ENCODE measurements at regions not wholly inside any gene's neighbourhood (a gene's known extent, or its start where the extent isn't known, plus 50 kb on each side); places are given as distances from the start of the nearest gene placed in this dataset.

- H3K4me3 ChIP-seq (ENCODE audit: low read depth, low read length) = no peak overlapping the region
- no peak for DNase-seq (ENCODE audit: low read depth)
- TF ChIP-seq MAX (IDR thresholded peaks at IDR 0.05; ENCODE audit: low read depth, low read length) = no peak
- TF ChIP-seq CTCF (IDR thresholded peaks at IDR 0.05; ENCODE audit: low read depth, low read length) = no peak
- no peak for TF ChIP-seq POLR2A (IDR thresholded peaks at IDR 0.05; ENCODE audit: extremely low read depth, insufficient read length)
- no peak for TF ChIP-seq MYC (IDR thresholded peaks at IDR 0.05; ENCODE audit: low read depth, low read length)
Measured at GRCh38 chr12:131418884-131419283, 292.0 kb upstream of the SFSWAP start.

GRCh38 chr12:131420867-131421447 lies 289.9 kb upstream of the SFSWAP start:
- TF ChIP-seq MYC (IDR thresholded peaks at IDR 0.05; ENCODE audit: low read depth, low read length) (no peak), CTCF (IDR thresholded peaks at IDR 0.05; ENCODE audit: low read depth, low read length) (no peak), MAX (IDR thresholded peaks at IDR 0.05; ENCODE audit: low read depth, low read length) (no peak), POLR2A (IDR thresholded peaks at IDR 0.05; ENCODE audit: extremely low read depth, insufficient read length) (no peak)
- no peak overlapping the region for H3K4me3 ChIP-seq (ENCODE audit: low read depth, low read length)
- no peak for DNase-seq (ENCODE audit: low read depth)

- no peak for TF ChIP-seq MYC (IDR thresholded peaks at IDR 0.05; ENCODE audit: low read depth, low read length)
- no peak for TF ChIP-seq POLR2A (IDR thresholded peaks at IDR 0.05; ENCODE audit: extremely low read depth, insufficient read length)
- no peak for TF ChIP-seq MAX (IDR thresholded peaks at IDR 0.05; ENCODE audit: low read depth, low read length)
- TF ChIP-seq CTCF (IDR thresholded peaks at IDR 0.05; ENCODE audit: low read depth, low read length) = no peak
- H3K4me3 ChIP-seq (ENCODE audit: low read depth, low read length) = no peak overlapping the region
- DNase-seq (ENCODE audit: low read depth) = no peak
Measured at GRCh38 chr12:131421509-131422186, 289.2 kb upstream of the SFSWAP start.

- no peak for DNase-seq (ENCODE audit: low read depth)
- H3K4me3 ChIP-seq (ENCODE audit: low read depth, low read length) = no peak overlapping the region
- no peak for TF ChIP-seq MYC (IDR thresholded peaks at IDR 0.05; ENCODE audit: low read depth, low read length)
Measured at GRCh38 chr12:131422187-131422520, 288.7 kb upstream of the SFSWAP start.

GRCh38 chr12:131422744-131423143 lies 288.1 kb upstream of the SFSWAP start:
- TF ChIP-seq POLR2A (IDR thresholded peaks at IDR 0.05; ENCODE audit: extremely low read depth, insufficient read length) (no peak), MYC (IDR thresholded peaks at IDR 0.05; ENCODE audit: low read depth, low read length) (no peak), CTCF (IDR thresholded peaks at IDR 0.05; ENCODE audit: low read depth, low read length) (no peak), MAX (IDR thresholded peaks at IDR 0.05; ENCODE audit: low read depth, low read length) (no peak)
- no peak overlapping the region for H3K4me3 ChIP-seq (ENCODE audit: low read depth, low read length)
- DNase-seq (ENCODE audit: low read depth) = no peak

- no peak for TF ChIP-seq MYC (IDR thresholded peaks at IDR 0.05; ENCODE audit: low read depth, low read length)
- DNase-seq (ENCODE audit: low read depth) = no peak
Measured at GRCh38 chr12:131424270-131424669, 286.6 kb upstream of the SFSWAP start.

More at GRCh38 chr12:131424270-131424669, 286.6 kb upstream of the SFSWAP start:
- H3K4me3 ChIP-seq (ENCODE audit: low read depth, low read length) = no peak overlapping the region

Measured in NB4 (cell line).